ENCODE measurements at regions not wholly inside any gene's neighbourhood (a gene's known extent, or its start where the extent isn't known, plus 50 kb on each side); places are given as distances from the start of the nearest gene placed in this dataset.

- TF ChIP-seq CTCF (conservative IDR thresholded peaks at IDR 0.05) = no peak
- no peaks in the 10 kb centered on the region for H3K36me3 Mint-ChIP-seq
- H3K4me1 Mint-ChIP-seq (ENCODE audit: unreplicated experiment) = peaks cover 7% of the 10 kb centered on the region
- no peak overlapping the region for H3K4me3 Mint-ChIP-seq
- H3K9me3 Mint-ChIP-seq = no peaks in the 10 kb centered on the region
- no peak for DNase-seq (ENCODE audit: extremely low spot score, unreplicated experiment)
- H3K27me3 Mint-ChIP-seq = peaks cover 22% of the 10 kb centered on the region
- no peak overlapping the region for H3K27ac Mint-ChIP-seq
Observed at GRCh38 chr14:34222867-34223266, 239.2 kb downstream of the SPTSSA start.

- no peak overlapping the region for H3K4me3 Mint-ChIP-seq
- H3K27me3 Mint-ChIP-seq = peaks cover 16% of the 10 kb centered on the region
- no peak for DNase-seq (ENCODE audit: extremely low spot score, unreplicated experiment)
- peaks cover 7% of the 10 kb centered on the region for H3K4me1 Mint-ChIP-seq (ENCODE audit: unreplicated experiment)
- H3K9me3 Mint-ChIP-seq = no peaks in the 10 kb centered on the region
- TF ChIP-seq CTCF (conservative IDR thresholded peaks at IDR 0.05) = no peak
- no peaks in the 10 kb centered on the region for H3K36me3 Mint-ChIP-seq
- H3K27ac Mint-ChIP-seq = no peak overlapping the region
Observed at GRCh38 chr14:34222122-34222521, 239.9 kb downstream of the SPTSSA start.

- DNase-seq (ENCODE audit: extremely low spot score, unreplicated experiment) = no peak
- Mint-ChIP-seq H3K27me3 (peaks cover 12% of the 10 kb centered on the region), H3K9me3 (no peaks in the 10 kb centered on the region), H3K27ac (no peak overlapping the region), H3K36me3 (no peaks in the 10 kb centered on the region), H3K4me1 (ENCODE audit: unreplicated experiment) (peaks cover 7% of the 10 kb centered on the region), H3K4me3 (no peak overlapping the region)
- TF ChIP-seq CTCF (conservative IDR thresholded peaks at IDR 0.05) = no peak
Observed at GRCh38 chr14:34220921-34221320, 241.1 kb downstream of the SPTSSA start.

- peaks cover 12% of the 10 kb centered on the region for H3K27me3 Mint-ChIP-seq
- no peaks in the 10 kb centered on the region for H3K36me3 Mint-ChIP-seq
- no peak overlapping the region for H3K4me3 Mint-ChIP-seq
- H3K9me3 Mint-ChIP-seq = no peaks in the 10 kb centered on the region
- DNase-seq (ENCODE audit: extremely low spot score, unreplicated experiment) = no peak
- no peak for TF ChIP-seq CTCF (conservative IDR thresholded peaks at IDR 0.05)
- peaks cover 7% of the 10 kb centered on the region for H3K4me1 Mint-ChIP-seq (ENCODE audit: unreplicated experiment)
- no peak overlapping the region for H3K27ac Mint-ChIP-seq
Observed at GRCh38 chr14:34220378-34220706, 241.7 kb downstream of the SPTSSA start.

- DNase-seq (ENCODE audit: extremely low spot score, unreplicated experiment) = no peak
- no peaks in the 10 kb centered on the region for H3K36me3 Mint-ChIP-seq
- H3K27me3 Mint-ChIP-seq = peaks cover 12% of the 10 kb centered on the region
- H3K4me3 Mint-ChIP-seq = no peak overlapping the region
- peaks cover 7% of the 10 kb centered on the region for H3K4me1 Mint-ChIP-seq (ENCODE audit: unreplicated experiment)
- H3K27ac Mint-ChIP-seq = no peak overlapping the region
- TF ChIP-seq CTCF (conservative IDR thresholded peaks at IDR 0.05) = no peak
- H3K9me3 Mint-ChIP-seq = no peaks in the 10 kb centered on the region
Observed at GRCh38 chr14:34219661-34220377, 242.2 kb downstream of the SPTSSA start.

- Mint-ChIP-seq H3K9me3 (no peaks in the 10 kb centered on the region), H3K36me3 (no peaks in the 10 kb centered on the region), H3K4me3 (no peak overlapping the region), H3K27me3 (peaks cover 8% of the 10 kb centered on the region), H3K27ac (no peak overlapping the region), H3K4me1 (ENCODE audit: unreplicated experiment) (peaks cover 7% of the 10 kb centered on the region)
- no peak for DNase-seq (ENCODE audit: extremely low spot score, unreplicated experiment)
- no peak for TF ChIP-seq CTCF (conservative IDR thresholded peaks at IDR 0.05)
Observed at GRCh38 chr14:34218881-34219280, 243.2 kb downstream of the SPTSSA start.
